ENCODE measurements at regions not wholly inside any gene's neighbourhood (a gene's known extent, or its start where the extent isn't known, plus 50 kb on each side); places are given as distances from the start of the nearest gene placed in this dataset.

- no peaks in the 10 kb centered on the region for H3K27me3 ChIP-seq (ENCODE audit: insufficient read depth, low read length, poor library complexity)
- no peak overlapping the region for H2AFZ ChIP-seq (ENCODE audit: low read depth, low read length)
- no peak overlapping the region for H3K27ac ChIP-seq (ENCODE audit: low read length)
- H3K36me3 ChIP-seq (ENCODE audit: insufficient read depth, low read length), result no peaks in the 10 kb centered on the region
- no peak overlapping the region for H3K4me2 ChIP-seq (ENCODE audit: insufficient read depth, low read length)
- no peaks in the 10 kb centered on the region for H3K9me3 ChIP-seq (ENCODE audit: insufficient read depth, low read length, severe bottlenecking)
- no peak for DNase-seq
- no peak overlapping the region for H3K4me3 ChIP-seq (ENCODE audit: low read depth in 1 of 2, low read length in 2 of 2)
- no peak overlapping the region for H3K9ac ChIP-seq (ENCODE audit: low read depth, low read length)
- ATAC-seq (ENCODE audit: insufficient read depth, low read depth), result no peak
- no peaks in the 10 kb centered on the region for H4K20me1 ChIP-seq (ENCODE audit: insufficient read depth, low read length)
- no peaks in the 10 kb centered on the region for H3K4me1 ChIP-seq (ENCODE audit: insufficient read depth, low read length)
- no peak for TF ChIP-seq EZH2 (IDR thresholded peaks at IDR 0.05; ENCODE audit: borderline replicate concordance, low read depth, low read length, severe bottlenecking)
- no peak for TF ChIP-seq CTCF (IDR thresholded peaks at IDR 0.05; ENCODE audit: borderline replicate concordance, extremely low read depth, low read length, poor library complexity, severe bottlenecking)
- no peaks in the 10 kb centered on the region for H3K79me2 ChIP-seq (ENCODE audit: insufficient read depth, low read length)
These were observed 366.0 kb downstream of the CMPK2 start for GRCh38 chr2:6499691-6500090.

GRCh38 chr2:6506361-6506794 lies 359.3 kb downstream of the CMPK2 start:
- no peak for TF ChIP-seq EZH2 (IDR thresholded peaks at IDR 0.05; ENCODE audit: borderline replicate concordance, low read depth, low read length, severe bottlenecking)
- no peak for TF ChIP-seq CTCF (IDR thresholded peaks at IDR 0.05; ENCODE audit: borderline replicate concordance, extremely low read depth, low read length, poor library complexity, severe bottlenecking)
- DNase-seq, result no peak
- H3K36me3 ChIP-seq (ENCODE audit: insufficient read depth, low read length), result no peaks in the 10 kb centered on the region
- no peak overlapping the region for H3K4me3 ChIP-seq (ENCODE audit: low read depth in 1 of 2, low read length in 2 of 2)
- no peak overlapping the region for H3K9ac ChIP-seq (ENCODE audit: low read depth, low read length)
- H2AFZ ChIP-seq (ENCODE audit: low read depth, low read length), result no peak overlapping the region
- no peaks in the 10 kb centered on the region for H3K9me3 ChIP-seq (ENCODE audit: insufficient read depth, low read length, severe bottlenecking)
- H3K79me2 ChIP-seq (ENCODE audit: insufficient read depth, low read length), result no peaks in the 10 kb centered on the region
- no peaks in the 10 kb centered on the region for H3K27me3 ChIP-seq (ENCODE audit: insufficient read depth, low read length, poor library complexity)
- H3K4me1 ChIP-seq (ENCODE audit: insufficient read depth, low read length), result no peaks in the 10 kb centered on the region
- no peaks in the 10 kb centered on the region for H4K20me1 ChIP-seq (ENCODE audit: insufficient read depth, low read length)
- no peak overlapping the region for H3K27ac ChIP-seq (ENCODE audit: low read length)
- no peak overlapping the region for H3K4me2 ChIP-seq (ENCODE audit: insufficient read depth, low read length)
- no peak for ATAC-seq (ENCODE audit: insufficient read depth, low read depth)

- Histone ChIP-seq H3K4me2 (ENCODE audit: insufficient read depth, low read length) (no peak overlapping the region), H3K27ac (ENCODE audit: low read length) (no peak overlapping the region), H3K4me1 (ENCODE audit: insufficient read depth, low read length) (no peaks in the 10 kb centered on the region), H3K9me3 (ENCODE audit: insufficient read depth, low read length, severe bottlenecking) (no peaks in the 10 kb centered on the region), H2AFZ (ENCODE audit: low read depth, low read length) (no peak overlapping the region), H3K36me3 (ENCODE audit: insufficient read depth, low read length) (no peaks in the 10 kb centered on the region), H4K20me1 (ENCODE audit: insufficient read depth, low read length) (no peaks in the 10 kb centered on the region), H3K4me3 (ENCODE audit: low read depth in 1 of 2, low read length in 2 of 2) (no peak overlapping the region), H3K79me2 (ENCODE audit: insufficient read depth, low read length) (no peaks in the 10 kb centered on the region), H3K27me3 (ENCODE audit: insufficient read depth, low read length, poor library complexity) (no peaks in the 10 kb centered on the region), H3K9ac (ENCODE audit: low read depth, low read length) (no peak overlapping the region)
- no peak for DNase-seq
- no peak for ATAC-seq (ENCODE audit: insufficient read depth, low read depth)
- TF ChIP-seq EZH2 (IDR thresholded peaks at IDR 0.05; ENCODE audit: borderline replicate concordance, low read depth, low read length, severe bottlenecking) (no peak), CTCF (IDR thresholded peaks at IDR 0.05; ENCODE audit: borderline replicate concordance, extremely low read depth, low read length, poor library complexity, severe bottlenecking) (no peak)
These were observed 358.8 kb downstream of the CMPK2 start for GRCh38 chr2:6506859-6507258.

- H3K4me3 ChIP-seq (ENCODE audit: low read depth in 1 of 2, low read length in 2 of 2), result no peak overlapping the region
- no peak overlapping the region for H3K4me2 ChIP-seq (ENCODE audit: insufficient read depth, low read length)
- no peaks in the 10 kb centered on the region for H3K36me3 ChIP-seq (ENCODE audit: insufficient read depth, low read length)
- H3K27me3 ChIP-seq (ENCODE audit: insufficient read depth, low read length, poor library complexity), result no peaks in the 10 kb centered on the region
- H3K9me3 ChIP-seq (ENCODE audit: insufficient read depth, low read length, severe bottlenecking), result no peaks in the 10 kb centered on the region
- H2AFZ ChIP-seq (ENCODE audit: low read depth, low read length), result no peak overlapping the region
- no peak overlapping the region for H3K9ac ChIP-seq (ENCODE audit: low read depth, low read length)
- ATAC-seq (ENCODE audit: insufficient read depth, low read depth), result no peak
- no peaks in the 10 kb centered on the region for H4K20me1 ChIP-seq (ENCODE audit: insufficient read depth, low read length)
- no peaks in the 10 kb centered on the region for H3K4me1 ChIP-seq (ENCODE audit: insufficient read depth, low read length)
- DNase-seq, result no peak
- no peaks in the 10 kb centered on the region for H3K79me2 ChIP-seq (ENCODE audit: insufficient read depth, low read length)
- no peak for TF ChIP-seq CTCF (IDR thresholded peaks at IDR 0.05; ENCODE audit: borderline replicate concordance, extremely low read depth, low read length, poor library complexity, severe bottlenecking)
- no peak overlapping the region for H3K27ac ChIP-seq (ENCODE audit: low read length)
These were observed 355.2 kb downstream of the CMPK2 start for GRCh38 chr2:6510532-6510931.
